GM18870 (cell line): ENCODE measurements at regions not wholly inside any gene's neighbourhood (a gene's known extent, or its start where the extent isn't known, plus 50 kb on each side); places are given as distances from the start of the nearest gene placed in this dataset.
"Not testable (repeated sequence)": the region's sequence is repeated elsewhere in the genome, so short reads cannot be mapped to it uniquely, and the experiment has no call there.

ENCODE experiments used
- ATAC-seq: cut with Tn5 transposase; IDR thresholded peaks from one replicate; pipeline ENCODE4 v1.9.1; 2021; ENCODE audit warnings: moderate library complexity; ENCODE audit not compliant: unreplicated experiment

GRCh38 chr15:84094720-84095119, 140.9 kb upstream of the GOLGA6L4 start:
- ATAC-seq = not testable (repeated sequence)

- not testable (repeated sequence) for ATAC-seq
These were observed 138.5 kb upstream of the GOLGA6L4 start for GRCh38 chr15:84097053-84097452.

- ATAC-seq = no peak
These were observed 137.0 kb upstream of the GOLGA6L4 start for GRCh38 chr15:84098604-84099003.

GRCh38 chr15:84099181-84099580, 136.4 kb upstream of the GOLGA6L4 start:
- ATAC-seq = peak; percentile 57

- no peak for ATAC-seq
These were observed 132.2 kb upstream of the GOLGA6L4 start for GRCh38 chr15:84103345-84103744.

- no peak for ATAC-seq
These were observed 130.7 kb upstream of the GOLGA6L4 start for GRCh38 chr15:84104853-84105252.

GRCh38 chr15:84108728-84109127, 126.8 kb upstream of the GOLGA6L4 start:
- ATAC-seq = no peak

GRCh38 chr15:84111575-84111974, 124.0 kb upstream of the GOLGA6L4 start:
- ATAC-seq = no peak

GRCh38 chr15:84112025-84112424, 123.5 kb upstream of the GOLGA6L4 start:
- ATAC-seq = no peak

- no peak for ATAC-seq
These were observed 121.7 kb upstream of the GOLGA6L4 start for GRCh38 chr15:84113919-84114318.

GRCh38 chr15:84114680-84115079, 120.9 kb upstream of the GOLGA6L4 start:
- ATAC-seq = not testable (repeated sequence)

- not testable (repeated sequence) for ATAC-seq
These were observed 116.2 kb upstream of the GOLGA6L4 start for GRCh38 chr15:84119351-84119750.

GRCh38 chr15:84120903-84121302, 114.7 kb upstream of the GOLGA6L4 start:
- ATAC-seq = not testable (repeated sequence)

GRCh38 chr15:84128706-84129105, 106.9 kb upstream of the GOLGA6L4 start:
- not testable (repeated sequence) for ATAC-seq

GRCh38 chr15:84130098-84130831, 105.3 kb upstream of the GOLGA6L4 start:
- not testable (repeated sequence) for ATAC-seq

- not testable (repeated sequence) for ATAC-seq
These were observed 99.6 kb upstream of the GOLGA6L4 start for GRCh38 chr15:84135931-84136456.

- ATAC-seq = peak; percentile 93
These were observed 92.7 kb upstream of the GOLGA6L4 start for GRCh38 chr15:84142888-84143337.

- peak; percentile 74 for ATAC-seq
These were observed 91.7 kb upstream of the GOLGA6L4 start for GRCh38 chr15:84143753-84144314.

GRCh38 chr15:84144946-84145345, 90.6 kb upstream of the GOLGA6L4 start:
- not testable (repeated sequence) for ATAC-seq

- not testable (repeated sequence) for ATAC-seq
These were observed 89.3 kb upstream of the GOLGA6L4 start for GRCh38 chr15:84146299-84146698.

- ATAC-seq = not testable (repeated sequence)
These were observed 88.3 kb upstream of the GOLGA6L4 start for GRCh38 chr15:84147307-84147706.
